SK-N-SH (cell line): ENCODE measurements at regions not wholly inside any gene's neighbourhood (a gene's known extent, or its start where the extent isn't known, plus 50 kb on each side); places are given as distances from the start of the nearest gene placed in this dataset.

Source experiments
- CHD2 ChIP-seq: fragments of 150-350 bp; IDR thresholded peaks from 2 replicates; pipeline ENCODE4 v1.6.1; 2018; ENCODE audit warnings: low read length; ENCODE audit not compliant: partially characterized antibody
- CTCF ChIP-seq: fragments of 200-600 bp; sonication (generic); IDR thresholded peaks from 2 replicates; pipeline ENCODE4 v1.6.1; 2017; ENCODE audit warnings: antibody characterized with exemption, mild to moderate bottlenecking, moderate library complexity
- JUND ChIP-seq: IDR thresholded peaks from 2 replicates; pipeline ENCODE4 v1.4.0; 2012
- NFIC ChIP-seq: IDR thresholded peaks from 2 replicates; pipeline ENCODE4 v1.4.0; 2012; ENCODE audit warnings: borderline replicate concordance
- POLR2AphosphoS5 ChIP-seq: IDR thresholded peaks from 2 replicates; pipeline ENCODE4 v1.6.1; 2012; ENCODE audit warnings: low read depth, low read length
- TF ChIP-seq, protein P1 (sequence below): IDR thresholded peaks from 2 replicates; pipeline ENCODE4 v1.6.1; 2012; ENCODE audit warnings: mild to moderate bottlenecking, low read depth, low read length, moderate library complexity

DNA sequence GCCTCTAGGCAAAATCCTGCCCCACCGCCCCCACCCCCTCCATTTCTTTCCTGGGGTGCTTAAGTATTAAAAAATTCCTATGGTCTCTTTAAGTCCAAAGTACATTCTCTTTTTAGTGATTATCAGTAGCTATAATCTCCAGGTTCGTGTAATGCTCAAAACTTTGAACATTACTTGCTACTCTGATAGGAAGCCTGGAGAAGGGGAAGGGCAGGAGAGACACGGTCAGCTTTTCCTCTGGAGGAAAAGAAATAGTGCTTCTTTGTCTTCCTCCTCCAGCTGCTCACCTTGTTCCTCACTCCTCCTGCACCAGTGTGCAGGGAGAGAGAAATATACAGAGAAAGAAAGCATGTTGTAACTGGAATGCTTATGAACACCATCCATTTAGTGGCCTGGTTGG lies 80.4 kb downstream of the PPP1R2C start:
- no peak for TF ChIP-seq POLR2AphosphoS5
- no peak for TF ChIP-seq CTCF
- no peak for TF ChIP-seq JUND
- TF ChIP-seq NFIC, result no peak
- TF ChIP-seq, protein P1, sequence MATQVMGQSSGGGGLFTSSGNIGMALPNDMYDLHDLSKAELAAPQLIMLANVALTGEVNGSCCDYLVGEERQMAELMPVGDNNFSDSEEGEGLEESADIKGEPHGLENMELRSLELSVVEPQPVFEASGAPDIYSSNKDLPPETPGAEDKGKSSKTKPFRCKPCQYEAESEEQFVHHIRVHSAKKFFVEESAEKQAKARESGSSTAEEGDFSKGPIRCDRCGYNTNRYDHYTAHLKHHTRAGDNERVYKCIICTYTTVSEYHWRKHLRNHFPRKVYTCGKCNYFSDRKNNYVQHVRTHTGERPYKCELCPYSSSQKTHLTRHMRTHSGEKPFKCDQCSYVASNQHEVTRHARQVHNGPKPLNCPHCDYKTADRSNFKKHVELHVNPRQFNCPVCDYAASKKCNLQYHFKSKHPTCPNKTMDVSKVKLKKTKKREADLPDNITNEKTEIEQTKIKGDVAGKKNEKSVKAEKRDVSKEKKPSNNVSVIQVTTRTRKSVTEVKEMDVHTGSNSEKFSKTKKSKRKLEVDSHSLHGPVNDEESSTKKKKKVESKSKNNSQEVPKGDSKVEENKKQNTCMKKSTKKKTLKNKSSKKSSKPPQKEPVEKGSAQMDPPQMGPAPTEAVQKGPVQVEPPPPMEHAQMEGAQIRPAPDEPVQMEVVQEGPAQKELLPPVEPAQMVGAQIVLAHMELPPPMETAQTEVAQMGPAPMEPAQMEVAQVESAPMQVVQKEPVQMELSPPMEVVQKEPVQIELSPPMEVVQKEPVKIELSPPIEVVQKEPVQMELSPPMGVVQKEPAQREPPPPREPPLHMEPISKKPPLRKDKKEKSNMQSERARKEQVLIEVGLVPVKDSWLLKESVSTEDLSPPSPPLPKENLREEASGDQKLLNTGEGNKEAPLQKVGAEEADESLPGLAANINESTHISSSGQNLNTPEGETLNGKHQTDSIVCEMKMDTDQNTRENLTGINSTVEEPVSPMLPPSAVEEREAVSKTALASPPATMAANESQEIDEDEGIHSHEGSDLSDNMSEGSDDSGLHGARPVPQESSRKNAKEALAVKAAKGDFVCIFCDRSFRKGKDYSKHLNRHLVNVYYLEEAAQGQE, result no peak
- no peak for TF ChIP-seq CHD2
